ENCODE measurements at regions not wholly inside any gene's neighbourhood (a gene's known extent, or its start where the extent isn't known, plus 50 kb on each side); places are given as distances from the start of the nearest gene placed in this dataset.

- H3K9ac ChIP-seq (ENCODE audit: low read length), result no peak overlapping the region
These were observed 101.4 kb downstream of the TOMM20 start for GRCh38 chr1:235027076-235027861.

GRCh38 chr1:235025422-235025984 lies 103.1 kb downstream of the TOMM20 start:
- H4K20me1 ChIP-seq (ENCODE audit: insufficient read depth), result no peaks in the 10 kb centered on the region
- no peaks in the 10 kb centered on the region for H3K9me3 ChIP-seq (ENCODE audit: low read length)
- H3F3A ChIP-seq (ENCODE audit: insufficient read depth, low read length, poor library complexity, severe bottlenecking), result no peaks in the 10 kb centered on the region
- no peaks in the 10 kb centered on the region for H3K36me3 ChIP-seq (ENCODE audit: insufficient read depth, low read length)
- no peaks in the 10 kb centered on the region for H3K9me2 ChIP-seq (ENCODE audit: insufficient read depth, low read length)
- H2AFZ ChIP-seq (ENCODE audit: low read depth, low read length), result no peak overlapping the region
- no peak overlapping the region for H3K27ac ChIP-seq (ENCODE audit: low read length)
- no peaks in the 10 kb centered on the region for H3K27me3 ChIP-seq (ENCODE audit: insufficient read depth, low read depth, low read length)
- no peak overlapping the region for H3K4me2 ChIP-seq (ENCODE audit: low read length)
- no peaks in the 10 kb centered on the region for H3K79me2 ChIP-seq (replicated peaks; ENCODE audit: insufficient read depth, low read length)
- no peak overlapping the region for H3K9ac ChIP-seq (ENCODE audit: low read length)
- TF ChIP-seq RAD21 (conservative IDR thresholded peaks at IDR 0.05) (no peak), REST (IDR thresholded peaks at IDR 0.05; ENCODE audit: borderline replicate concordance) (no peak), TAF1 (IDR thresholded peaks at IDR 0.05; ENCODE audit: low read depth) (no peak), CTCF (IDR thresholded peaks at IDR 0.05; ENCODE audit: poor library complexity, severe bottlenecking) (no peak), SMC3 (conservative IDR thresholded peaks at IDR 0.05; ENCODE audit: poor library complexity) (no peak), POLR2AphosphoS5 (IDR thresholded peaks at IDR 0.05) (no peak), EP300 (conservative IDR thresholded peaks at IDR 0.05; ENCODE audit: poor library complexity, severe bottlenecking) (no peak), MXI1 (conservative IDR thresholded peaks at IDR 0.05; ENCODE audit: poor library complexity, severe bottlenecking) (no peak), EZH2 (IDR thresholded peaks at IDR 0.05; ENCODE audit: borderline replicate concordance, insufficient read depth, low read length, poor library complexity, severe bottlenecking) (no peak)
- no peak overlapping the region for H3K4me3 ChIP-seq (ENCODE audit: low read length)

More at GRCh38 chr1:235027076-235027861, 101.4 kb downstream of the TOMM20 start:
- Histone ChIP-seq H3K27me3 (ENCODE audit: insufficient read depth, low read depth, low read length) (no peaks in the 10 kb centered on the region), H3K9me2 (ENCODE audit: insufficient read depth, low read length) (no peaks in the 10 kb centered on the region), H2AFZ (ENCODE audit: low read depth, low read length) (no peak overlapping the region), H3K4me3 (ENCODE audit: low read length) (no peak overlapping the region), H3K36me3 (ENCODE audit: insufficient read depth, low read length) (no peaks in the 10 kb centered on the region), H4K20me1 (ENCODE audit: insufficient read depth) (no peaks in the 10 kb centered on the region), H3K9me3 (ENCODE audit: low read length) (no peaks in the 10 kb centered on the region), H3K79me2 (replicated peaks; ENCODE audit: insufficient read depth, low read length) (no peaks in the 10 kb centered on the region), H3K4me2 (ENCODE audit: low read length) (no peak overlapping the region), H3F3A (ENCODE audit: insufficient read depth, low read length, poor library complexity, severe bottlenecking) (no peaks in the 10 kb centered on the region), H3K27ac (ENCODE audit: low read length) (no peak overlapping the region)
- TF ChIP-seq REST (IDR thresholded peaks at IDR 0.05; ENCODE audit: borderline replicate concordance), result no peak

Data from neural cell (in vitro differentiated cells).